ENCODE measurements at regions not wholly inside any gene's neighbourhood (a gene's known extent, or its start where the extent isn't known, plus 50 kb on each side); places are given as distances from the start of the nearest gene placed in this dataset.

GRCh38 chr2:48249631-48250473, 64.6 kb upstream of the FOXN2 start (continued):
- no peak for TF ChIP-seq ATF6 (CRISPR knock-in tag; conservative IDR thresholded peaks at IDR 0.05)
- no peak for TF ChIP-seq E2F2 (CRISPR knock-in tag; IDR thresholded peaks at IDR 0.05; ENCODE audit: borderline replicate concordance)
- TF ChIP-seq ZFP36L2 (CRISPR knock-in tag; IDR thresholded peaks at IDR 0.05): no peak

GRCh38 chr2:48250474-48250844, 64.0 kb upstream of the FOXN2 start:
- ATAC-seq (peak; percentile 27), FAIRE-seq (no peak), DNase-seq (ENCODE audit: low spot score) (no peak)
- no peak overlapping the region for H3K9ac ChIP-seq (ENCODE audit: insufficient read depth, low read depth, low read length)
- H3K9me3 ChIP-seq (ENCODE audit: low read length): no peaks in the 10 kb centered on the region
- H3K79me2 ChIP-seq (ENCODE audit: insufficient read depth, low read length): no peaks in the 10 kb centered on the region
- no peak overlapping the region for H2AFZ ChIP-seq (ENCODE audit: low read length)
- ChIA-PET POLR2A (interaction anchor here (1.1 kb wide), 1 partner anchor 29 kb away, joined by 3 read pairs; no protein-coding TSS in a partner anchor), CTCF (ENCODE audit: low intra/inter-chr PET ratio, low total read pairs) (no interaction called here)
- peak overlapping the region; percentile 59 for H3K27ac ChIP-seq (ENCODE audit: extremely low read length, insufficient read depth, low read length)
- intact Hi-C loops (cut with micrococcal nuclease; ENCODE audit: unreplicated experiment) (loop anchor here (1.0 kb wide), 1 partner anchor 28 kb away; no protein-coding TSS in a partner anchor), in situ Hi-C loops (cut with HindIII; ENCODE audit: extremely low pct_ligation_motif_present, low pct_unique_long_range_greater_than_20kb) (no loop called here)
- TF ChIP-seq ZMYM3 (CRISPR knock-in tag; IDR thresholded peaks at IDR 0.05) (peak; percentile 24; the same call in 1 of the 2 replicates), ZFP37 (CRISPR knock-in tag; IDR thresholded peaks at IDR 0.05; ENCODE audit: borderline replicate concordance) (no peak), ARID2 (CRISPR knock-in tag; IDR thresholded peaks at IDR 0.05; ENCODE audit: borderline replicate concordance) (0 out of 2 replicates have a peak, but pooled peaks have one; percentile 54), HNF4G (IDR thresholded peaks at IDR 0.05; ENCODE audit: borderline replicate concordance, low read depth, low read length) (peak; percentile 41; the same call in 1 of the 2 replicates), HNF4G (CRISPR knock-in tag; IDR thresholded peaks at IDR 0.05; ENCODE audit: borderline replicate concordance, low read depth) (no peak), KDM5A (IDR thresholded peaks at IDR 0.05; ENCODE audit: borderline replicate concordance, low read length) (0 out of 2 replicates have a peak, but pooled peaks have one; percentile 12), SAFB2 (CRISPR knock-in tag; IDR thresholded peaks at IDR 0.05; ENCODE audit: borderline replicate concordance, low read depth) (peak; percentile 76; the same call in 1 of the 2 replicates), HNRNPL (IDR thresholded peaks at IDR 0.05; ENCODE audit: low read depth, low read length) (no peak), ZNF460 (CRISPR knock-in tag; IDR thresholded peaks at IDR 0.05; ENCODE audit: borderline replicate concordance) (peak; percentile 97)
- WGBS (ENCODE audit: low lambda C conversion rate): 12% methylated on average over 4 of the region's 4 CpGs
- no TSS peak for BruUV-seq (replicated peaks)
- no peaks in the 10 kb centered on the region; a peak in 1 of 5 replicates for H3K27me3 ChIP-seq (ENCODE audit: control insufficient read depth in 1 of 2, insufficient read depth in 2 of 2, low read length in 2 of 2)
- peak overlapping the region in 2 of 3 experiments; percentile 1 to 28; a peak in 2 of 6 replicates for H3K4me3 ChIP-seq (replicated peaks in 1 of 3; ENCODE audit: insufficient read depth in 1 of 3, low read depth in 2 of 3, low read length in 3 of 3)
- peak overlapping the region; percentile 69 for H3K4me2 ChIP-seq (ENCODE audit: low read depth, low read length)
- H4K20me1 ChIP-seq (ENCODE audit: insufficient read depth, low read length): no peaks in the 10 kb centered on the region
- peaks cover 59% of the 10 kb centered on the region for H3K4me1 ChIP-seq (ENCODE audit: insufficient read depth, low read length)
- H3K36me3 ChIP-seq (replicated peaks in 1 of 2; ENCODE audit: control insufficient read depth in 1 of 2, insufficient read depth in 2 of 2, low read length in 2 of 2): no peaks in the 10 kb centered on the region
